Heart right ventricle (tissue), 16 donors: ENCODE measurements at regions not wholly inside any gene's neighbourhood (a gene's known extent, or its start where the extent isn't known, plus 50 kb on each side); places are given as distances from the start of the nearest gene placed in this dataset.

Source experiments
- ATAC-seq, 8 donors: fragments of 200-7000 bp; cut with Tn5 transposase; one replicate each; pipeline ENCODE4 v1.9.1; 2020; ENCODE audit warnings: mild to moderate bottlenecking in 8 of 8, moderate library complexity in 8 of 8, moderate number of reproducible peaks in 1 of 8
- DNase-seq, 2 donors: peaks; one replicate each; pipeline ENCODE4 v3.0.0-alpha.2; 2020
- H3K27ac ChIP-seq, 10 donors: fragments of 200-600 bp; sonication (generic) in 2 of 10; one replicate each; pipeline versions ENCODE4 v1.5.0 to v1.8.0; 2020 to 2022; ENCODE audit warnings: mild to moderate bottlenecking in 3 of 10
- H3K27me3 ChIP-seq, 7 donors: fragments of 200-600 bp; one replicate each; pipeline ENCODE4 v1.8.0; 2021 to 2022; ENCODE audit warnings: mild to moderate bottlenecking in 2 of 7
- H3K36me3 ChIP-seq, 9 donors: fragments of 200-600 bp; sonication (generic) in 1 of 9; one replicate each; pipeline versions ENCODE4 v1.5.0 to v1.8.0; 2020 to 2022; ENCODE audit warnings: mild to moderate bottlenecking in 2 of 9
- H3K4me1 ChIP-seq, 9 donors: fragments of 200-600 bp; sonication (generic) in 1 of 9; one replicate each; pipeline versions ENCODE4 v1.5.0 to v1.8.0; 2020 to 2022; ENCODE audit warnings: mild to moderate bottlenecking in 4 of 9
- H3K4me3 ChIP-seq, 10 donors: fragments of 200-600 bp; sonication (generic) in 2 of 10; one replicate each; pipeline versions ENCODE4 v1.5.0 to v1.8.0; 2020 to 2022; ENCODE audit warnings: mild to moderate bottlenecking in 7 of 10, moderate library complexity in 2 of 10
- H3K9me3 ChIP-seq, 11 donors: fragments of 200-600 bp in 10 of 11; sonication (generic) in 2 of 11; one replicate each; pipeline versions ENCODE4 v1.5.0 to v1.8.0; 2013 to 2022; ENCODE audit warnings: mild to moderate bottlenecking in 2 of 11, control low read depth in 1 of 11, moderate library complexity in 1 of 11
- WGBS, 2 donors: extraction: QIAGEN DNeasy Blood & Tissue Kit; methylation state at CpG; one replicate each; pipeline ENCODE4 v1.1.7; 2013; ENCODE audit warnings: inconsistent platforms in 1 of 2; 5-methylcytosine and 5-hydroxymethylcytosine counted together
- intact Hi-C, 10 donors: fragments of 100-400 bp; cut with DNase I; formaldehyde crosslinking; loops; one replicate each; pipeline versions ENCODE4 v1.11.1 to v1.14.2; 2022
- TF ChIP-seq, protein P1 (sequence below), 9 donors: fragments of 200-600 bp; sonication (generic) in 2 of 9; IDR thresholded peaks; one replicate each; pipeline versions ENCODE4 v1.5.0 to v1.8.0; 2021 to 2022; ENCODE audit warnings: antibody characterized with exemption in 9 of 9, mild to moderate bottlenecking in 5 of 9, moderate library complexity in 1 of 9
- donor health status: Arrhythmogenic right ventricular cardiomyopathy.
- donor health status: ischemic (EF 13 %, LVEDD 7.1; RV severe dilation, severe dysfunction).
- donor health status: healthy with polysubstance abuse.
- donor health status: DM: no; HTN: yes; CAD: no.
- donor health status: DM: no; HTN: no; CAD: no.
- donor health status: ischemic (EF 25% LVEDD 6.9; RV normal size, moderate dysfunction).
- donor health status: ischemic (EF 25% LVEDD 5.7; RV mildly dilated, moderate dysfunction).
- donor health status: healthy.
- donor health status: DM: yes; HTN: yes; CAD: no.
- donor health status: Ischemic cardiomyopathy.
- donor health status: ischemic (EF 35%, LVEDD 5.7; RV mildly dilated, moderate dysfunction).
- donor health status: nonischemic (EF 11% LVEDD 7.7; RV severe dilation, severe dysfunction).
- donor health status: DM: yes; HTN: yes; CAD: no.
- donor health status: PGD.
- donor health status: ischemic (EF 29% LVEDD 5.4; RV normal size, mild dysfunction).
- donor health status: nonischemic (EF 23%, LVEDD 6.1; RV moderate dilation, normal function).

DNA sequence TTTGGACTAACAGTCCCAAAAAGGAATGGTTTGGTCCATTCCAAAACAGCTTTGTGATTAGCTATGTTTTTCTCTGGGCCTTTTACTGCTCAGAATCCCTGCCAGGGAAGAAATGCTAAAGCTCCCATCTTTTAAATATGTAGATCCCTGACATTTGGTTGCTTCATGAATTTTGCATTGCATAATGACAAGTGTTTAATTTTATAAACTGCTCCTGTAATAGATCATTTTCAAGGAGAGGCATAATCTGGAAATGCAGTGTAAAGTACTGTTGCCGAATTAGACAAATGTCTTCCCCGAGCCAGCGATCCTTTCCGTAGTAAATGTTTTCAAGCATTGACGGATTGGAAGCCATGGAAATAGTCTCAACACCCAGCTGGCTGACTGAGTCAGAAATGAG is 291.3 kb upstream of the PRKD1 start:
- H3K9me3 ChIP-seq, result no peaks in the 10 kb centered on the region
- no peak for DNase-seq
- WGBS, 2 donors, result 94 to 97% methylated on average over 5 of the region's 5 CpGs
- H3K27ac ChIP-seq, result no peak overlapping the region
- peaks cover 0 to 30% (median 14%) of the 10 kb centered on the region in 9 donors for H3K4me1 ChIP-seq
- peaks cover 0 to 4% (median 0%) of the 10 kb centered on the region in 7 donors for H3K27me3 ChIP-seq
- H3K4me3 ChIP-seq, result no peak overlapping the region
- ATAC-seq, result no peak
- TF ChIP-seq, protein P1, sequence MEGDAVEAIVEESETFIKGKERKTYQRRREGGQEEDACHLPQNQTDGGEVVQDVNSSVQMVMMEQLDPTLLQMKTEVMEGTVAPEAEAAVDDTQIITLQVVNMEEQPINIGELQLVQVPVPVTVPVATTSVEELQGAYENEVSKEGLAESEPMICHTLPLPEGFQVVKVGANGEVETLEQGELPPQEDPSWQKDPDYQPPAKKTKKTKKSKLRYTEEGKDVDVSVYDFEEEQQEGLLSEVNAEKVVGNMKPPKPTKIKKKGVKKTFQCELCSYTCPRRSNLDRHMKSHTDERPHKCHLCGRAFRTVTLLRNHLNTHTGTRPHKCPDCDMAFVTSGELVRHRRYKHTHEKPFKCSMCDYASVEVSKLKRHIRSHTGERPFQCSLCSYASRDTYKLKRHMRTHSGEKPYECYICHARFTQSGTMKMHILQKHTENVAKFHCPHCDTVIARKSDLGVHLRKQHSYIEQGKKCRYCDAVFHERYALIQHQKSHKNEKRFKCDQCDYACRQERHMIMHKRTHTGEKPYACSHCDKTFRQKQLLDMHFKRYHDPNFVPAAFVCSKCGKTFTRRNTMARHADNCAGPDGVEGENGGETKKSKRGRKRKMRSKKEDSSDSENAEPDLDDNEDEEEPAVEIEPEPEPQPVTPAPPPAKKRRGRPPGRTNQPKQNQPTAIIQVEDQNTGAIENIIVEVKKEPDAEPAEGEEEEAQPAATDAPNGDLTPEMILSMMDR (IDR thresholded peaks at IDR 0.05), result no peak
- intact Hi-C loops, result loop anchor here in 7 of 10 donors (5.0 to 10.0 kb wide), 4 partner anchors 672 to 1467 kb away; no protein-coding TSS in a partner anchor
- no peaks in the 10 kb centered on the region for H3K36me3 ChIP-seq

DNA sequence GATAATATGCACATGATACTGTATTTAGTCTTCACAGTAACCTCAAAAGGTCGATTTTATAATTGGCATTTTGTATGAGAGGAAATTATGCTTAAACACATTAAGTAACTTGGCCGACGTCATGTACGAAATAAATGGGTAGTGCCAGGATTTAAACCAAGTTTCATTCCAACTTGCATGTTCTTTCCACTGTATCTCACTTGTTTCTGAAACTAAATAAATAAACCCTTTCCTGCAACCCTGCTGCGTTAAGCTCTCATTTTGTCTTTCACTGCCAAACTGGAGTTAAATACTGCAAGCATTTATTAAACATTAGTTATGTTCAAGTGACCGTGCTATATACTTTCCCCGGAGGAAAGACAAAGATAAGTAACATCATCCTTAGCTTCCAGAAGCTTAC is 293.9 kb upstream of the PRKD1 start:
- Histone ChIP-seq H3K27ac (no peak overlapping the region), H3K36me3 (no peaks in the 10 kb centered on the region), H3K9me3 (no peaks in the 10 kb centered on the region), H3K4me3 (no peak overlapping the region), H3K4me1 (peaks cover 0 to 43% (median 15%) of the 10 kb centered on the region in 9 donors), H3K27me3 (no peaks in the 10 kb centered on the region)
- no peak for DNase-seq
- ATAC-seq, result no peak
- TF ChIP-seq, protein P1 (IDR thresholded peaks at IDR 0.05), result no peak
- 57 to 65% methylated on average over 7 of the region's 7 CpGs for WGBS, 2 donors
- intact Hi-C loops, result loop anchor here in 1 of 10 donors (5.0 kb wide), 1 partner anchor 51 kb away; no protein-coding TSS in a partner anchor

DNA sequence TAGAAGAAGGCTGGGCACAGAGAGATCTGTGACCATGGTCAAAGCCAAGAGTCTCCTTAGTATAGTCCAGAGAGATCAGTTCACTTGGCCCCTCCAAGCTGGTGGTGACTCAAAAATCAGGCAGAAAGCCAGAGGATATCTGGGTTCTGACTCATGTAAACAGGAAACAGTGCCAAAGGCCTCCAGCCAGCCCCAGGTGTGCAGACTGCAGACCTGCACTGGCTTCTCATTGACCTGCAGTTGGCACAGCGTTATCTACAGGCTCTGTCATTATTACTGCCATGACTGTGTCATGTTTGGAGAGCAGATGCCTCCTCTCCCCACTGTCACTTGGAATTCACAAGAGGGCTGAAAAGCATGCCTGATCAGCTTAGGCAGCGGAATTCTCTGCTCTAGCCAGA is 295.7 kb upstream of the PRKD1 start:
- WGBS, 2 donors, result 42 to 48% methylated on average over 2 of the region's 2 CpGs
- TF ChIP-seq, protein P1 (IDR thresholded peaks at IDR 0.05), result no peak
- peak overlapping the region in 1 of 10 donors; percentile 50 for H3K27ac ChIP-seq

DNA sequence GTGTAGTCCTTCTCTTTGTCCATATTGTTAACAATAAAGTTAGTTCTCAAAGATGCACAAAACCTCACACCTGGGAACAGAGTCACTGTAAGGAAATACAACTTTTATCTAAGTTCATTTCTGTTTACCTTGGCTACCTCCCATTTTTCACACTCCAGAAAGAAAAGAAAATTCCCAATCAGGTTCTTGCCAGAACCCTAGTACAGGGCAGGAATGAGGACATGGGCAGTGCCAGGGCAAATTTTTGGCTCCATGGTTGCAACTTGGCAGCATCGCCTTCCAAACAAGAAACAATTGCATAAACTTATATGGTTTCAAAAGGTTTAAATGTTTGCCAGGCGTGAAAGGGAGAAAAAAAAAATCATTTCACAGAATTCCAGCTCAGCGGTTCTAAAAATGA is 296.3 kb upstream of the PRKD1 start:
- 79 to 84% methylated on average over 3 of the region's 3 CpGs for WGBS, 2 donors

More for the DNA sequence above, 295.7 kb upstream of the PRKD1 start:
- DNase-seq (peak; percentile 21 to 32), ATAC-seq (peak; percentile 57 to 92 (median 72))
- H3K9me3 ChIP-seq, result no peaks in the 10 kb centered on the region
- intact Hi-C loops, result loop anchor here in 1 of 10 donors (5.0 kb wide), 1 partner anchor 49 kb away; no protein-coding TSS in a partner anchor
- no peak overlapping the region for H3K4me3 ChIP-seq
- no peaks in the 10 kb centered on the region for H3K36me3 ChIP-seq
- no peaks in the 10 kb centered on the region for H3K27me3 ChIP-seq
- peaks cover 0 to 51% (median 16%) of the 10 kb centered on the region in 9 donors for H3K4me1 ChIP-seq

More for the DNA sequence above, 296.3 kb upstream of the PRKD1 start:
- intact Hi-C loops, result loop anchor here in 1 of 10 donors (5.0 kb wide), 1 partner anchor 48 kb away; no protein-coding TSS in a partner anchor
- TF ChIP-seq, protein P1 (IDR thresholded peaks at IDR 0.05), result no peak
- H3K27me3 ChIP-seq, result no peaks in the 10 kb centered on the region
- no peak overlapping the region for H3K4me3 ChIP-seq
- peak overlapping the region in 3 of 10 donors; percentile 24 to 50 (median 25) for H3K27ac ChIP-seq
- DNase-seq (no peak), ATAC-seq (peak in 3 of 8 donors; percentile 17 to 57 (median 40))
- peaks cover 0 to 53% (median 16%) of the 10 kb centered on the region in 9 donors for H3K4me1 ChIP-seq
- no peaks in the 10 kb centered on the region for H3K9me3 ChIP-seq
- H3K36me3 ChIP-seq, result no peaks in the 10 kb centered on the region
